H1 (cell line): ENCODE measurements at regions not wholly inside any gene's neighbourhood (a gene's known extent, or its start where the extent isn't known, plus 50 kb on each side); places are given as distances from the start of the nearest gene placed in this dataset.

Experiments
- CTCF ChIP-seq, 3 experiments: IDR thresholded peaks; 1 replicate in 2 of 3; 2 replicates in 1 of 3; pipeline versions ENCODE4 v1.5.1 to v1.6.1; 2011; ENCODE audit warnings: low read length in 3 of 3, mild to moderate bottlenecking in 3 of 3, inconsistent platforms in 2 of 3, low read depth in 1 of 3, moderate library complexity in 1 of 3; ENCODE audit not compliant: insufficient read depth in 1 of 3; ENCODE audit errors: control extremely low read depth in 1 of 3
- EZH2 ChIP-seq: fragments of 200-600 bp; sonication (generic); IDR thresholded peaks from 2 replicates; pipeline ENCODE4 v1.7.1; 2012; ENCODE audit warnings: low read depth, mild to moderate bottlenecking, moderate library complexity, low read length, inconsistent platforms; ENCODE audit not compliant: severe bottlenecking

GRCh38 chr5:53303105-53303504, 177.3 kb upstream of the FST start:
- TF ChIP-seq CTCF (IDR thresholded peaks at IDR 0.05; ENCODE audit: control extremely low read depth in 1 of 3, insufficient read depth in 1 of 3, low read depth in 1 of 3, low read length in 3 of 3) (no peak), EZH2 (no peak)
